WTC11 (cell line): ENCODE measurements at regions not wholly inside any gene's neighbourhood (a gene's known extent, or its start where the extent isn't known, plus 50 kb on each side); places are given as distances from the start of the nearest gene placed in this dataset.

Source experiments
- ATAC-seq: fragments of 200-7000 bp; cut with Tn5 transposase; 2 replicates; pipeline ENCODE4 v1.10.0; 2021; ENCODE audit warnings: mild to moderate bottlenecking, moderate library complexity
- CTCF ChIA-PET: fragments of 300-600 bp; sonication (Branson Sonifier 250); formaldehyde crosslinking; loops from one replicate; lab custom pipeline; 2021; ENCODE audit warnings: antibody characterized with exemption; lab: Charles Lee
- POLR2A ChIA-PET: fragments of 350-600 bp; sonication (Branson Sonifier 250); formaldehyde crosslinking; loops from one replicate; lab custom pipeline; 2021; ENCODE audit warnings: antibody characterized with exemption; lab: Charles Lee
- DNase-seq: peaks from one replicate; pipeline ENCODE4 v3.0.0; 2021; ENCODE audit warnings: low spot score
- H3K27ac Mint-ChIP-seq: 2 replicates; pipeline ENCODE4 v1.8.0; 2021; ENCODE audit warnings: mixed read lengths
- H3K27me3 Mint-ChIP-seq: 2 replicates; pipeline ENCODE4 v1.8.0; 2021; ENCODE audit warnings: low read depth, mild to moderate bottlenecking, moderate library complexity, mixed read lengths
- H3K36me3 Mint-ChIP-seq: 2 replicates; pipeline ENCODE4 v1.8.0; 2021; ENCODE audit warnings: mixed read lengths
- H3K4me1 Mint-ChIP-seq: 2 replicates; pipeline ENCODE4 v1.8.0; 2022; ENCODE audit warnings: mixed read lengths
- H3K4me3 Mint-ChIP-seq: 2 replicates; pipeline ENCODE4 v1.8.0; 2021; ENCODE audit warnings: mild to moderate bottlenecking, moderate library complexity, mixed read lengths
- H3K9me3 Mint-ChIP-seq: 2 replicates; pipeline ENCODE4 v1.8.0; 2021; ENCODE audit warnings: mixed read lengths
- CBFB ChIP-seq: sonication (generic); formaldehyde crosslinking; IDR thresholded peaks from 2 replicates; pipeline ENCODE4 v1.8.1; 2022; ENCODE audit warnings: mild to moderate bottlenecking, low read depth, missing genetic modification reagents
- CREB1 ChIP-seq: sonication (generic); formaldehyde crosslinking; IDR thresholded peaks from 2 replicates; pipeline ENCODE4 v1.8.0; 2023; ENCODE audit warnings: mild to moderate bottlenecking, missing genetic modification reagents
- E2F1 ChIP-seq: sonication (generic); formaldehyde crosslinking; IDR thresholded peaks from 2 replicates; pipeline ENCODE4 v1.8.0; 2022; ENCODE audit warnings: mild to moderate bottlenecking, missing genetic modification reagents
- E2F5 ChIP-seq: sonication (generic); formaldehyde crosslinking; IDR thresholded peaks from 2 replicates; pipeline ENCODE4 v1.8.1; 2022; ENCODE audit warnings: mild to moderate bottlenecking, moderate library complexity, missing genetic modification reagents
- GABPB1 ChIP-seq: sonication (generic); formaldehyde crosslinking; IDR thresholded peaks from 2 replicates; pipeline ENCODE4 v1.8.1; 2023; ENCODE audit warnings: mild to moderate bottlenecking, missing genetic modification reagents
- GTF2I ChIP-seq: fragments of 250-450 bp; sonication (Bioruptor Pico); conservative IDR thresholded peaks from 2 replicates; pipeline ENCODE4 v1.4.0; 2021; ENCODE audit warnings: mild to moderate bottlenecking
- HMGA2 ChIP-seq: fragments of 250-450 bp; sonication (Bioruptor Pico); IDR thresholded peaks from 2 replicates; pipeline ENCODE4 v1.4.0; 2021; ENCODE audit warnings: mild to moderate bottlenecking, moderate library complexity
- MLX ChIP-seq: sonication (generic); formaldehyde crosslinking; IDR thresholded peaks from 2 replicates; pipeline ENCODE4 v1.8.1; 2023; ENCODE audit warnings: mild to moderate bottlenecking, missing genetic modification reagents, moderate library complexity
- MXD4 ChIP-seq: fragments of 250-450 bp; sonication (Bioruptor Pico); IDR thresholded peaks from 2 replicates; pipeline ENCODE4 v1.8.0; 2021; ENCODE audit warnings: mild to moderate bottlenecking, moderate library complexity, borderline replicate concordance
- NFYB ChIP-seq: sonication (generic); formaldehyde crosslinking; conservative IDR thresholded peaks from 2 replicates; pipeline ENCODE4 v1.8.0; 2022; ENCODE audit warnings: low read depth, missing genetic modification reagents
- NR3C1 ChIP-seq: sonication (generic); formaldehyde crosslinking; conservative IDR thresholded peaks from 2 replicates; pipeline ENCODE4 v1.8.1; 2023; ENCODE audit warnings: low read depth, mild to moderate bottlenecking, missing genetic modification reagents
- OVOL2 ChIP-seq: fragments of 250-450 bp; sonication (Bioruptor Pico); IDR thresholded peaks from 2 replicates; pipeline ENCODE4 v1.9.0; 2021; ENCODE audit warnings: mild to moderate bottlenecking, borderline replicate concordance
- SMAD4 ChIP-seq: sonication (generic); formaldehyde crosslinking; IDR thresholded peaks from 2 replicates; pipeline ENCODE4 v1.8.0; 2022; ENCODE audit warnings: mild to moderate bottlenecking, missing genetic modification reagents
- STAT6 ChIP-seq: sonication (generic); formaldehyde crosslinking; conservative IDR thresholded peaks from 2 replicates; pipeline ENCODE4 v1.8.1; 2023; ENCODE audit warnings: mild to moderate bottlenecking, low read depth, missing genetic modification reagents, moderate library complexity
- USF1 ChIP-seq: sonication (generic); formaldehyde crosslinking; IDR thresholded peaks from 2 replicates; pipeline ENCODE4 v1.8.0; 2022; ENCODE audit warnings: mild to moderate bottlenecking, missing genetic modification reagents
- ZBTB21 ChIP-seq: sonication (generic); formaldehyde crosslinking; IDR thresholded peaks from 2 replicates; pipeline ENCODE4 v1.8.1; 2023; ENCODE audit warnings: mild to moderate bottlenecking, missing genetic modification reagents, borderline replicate concordance
- ZBTB43 ChIP-seq: sonication (generic); formaldehyde crosslinking; IDR thresholded peaks from 2 replicates; pipeline ENCODE4 v1.8.1; 2023; ENCODE audit warnings: mild to moderate bottlenecking, missing genetic modification reagents
- ZNF121 ChIP-seq: sonication (generic); formaldehyde crosslinking; IDR thresholded peaks from 2 replicates; pipeline ENCODE4 v1.8.0; 2023; ENCODE audit warnings: missing genetic modification reagents
- ZNF138 ChIP-seq: sonication (generic); formaldehyde crosslinking; conservative IDR thresholded peaks from 2 replicates; pipeline ENCODE4 v1.8.1; 2022; ENCODE audit warnings: mild to moderate bottlenecking, moderate library complexity, missing genetic modification reagents
- ZNF423 ChIP-seq: fragments of 250-450 bp; sonication (Bioruptor Pico); IDR thresholded peaks from 2 replicates; pipeline ENCODE4 v2.1.2; 2022; ENCODE audit warnings: mild to moderate bottlenecking, moderate library complexity
- ZNF512 ChIP-seq: sonication (generic); formaldehyde crosslinking; IDR thresholded peaks from 2 replicates; pipeline ENCODE4 v1.8.1; 2022; ENCODE audit warnings: missing genetic modification reagents, borderline replicate concordance
- ZNF671 ChIP-seq: fragments of 250-450 bp; sonication (Bioruptor Pico); IDR thresholded peaks from 2 replicates; pipeline ENCODE4 v1.8.0; 2021; ENCODE audit warnings: mild to moderate bottlenecking

- Mint-ChIP-seq H3K36me3 (no peaks in the 10 kb centered on the region), H3K27ac (no peak overlapping the region), H3K27me3 (peaks cover 33% of the 10 kb centered on the region), H3K4me1 (peaks cover 61% of the 10 kb centered on the region), H3K4me3 (no peak overlapping the region), H3K9me3 (no peaks in the 10 kb centered on the region)
- POLR2A ChIA-PET, result interaction anchor here (1.0 kb wide), 1 partner anchor 289 kb away, joined by 3 read pairs; the partner anchor contains the start of gene NFE2L3
- CTCF ChIA-PET, result interaction anchor here (1.0 to 1.4 kb wide), 2 partner anchors 604 to 818 kb away, joined by 3 read pairs; no protein-coding TSS in a partner anchor
- ATAC-seq (no peak), DNase-seq (no peak)
- TF ChIP-seq ZNF671 (no peak), NFYB (no peak), SMAD4 (no peak), CREB1 (CRISPR knock-in tag) (no peak), ZNF512 (CRISPR knock-in tag) (no peak), GABPB1 (no peak), USF1 (no peak), NR3C1 (CRISPR knock-in tag) (no peak), ZNF138 (no peak), MLX (CRISPR knock-in tag) (no peak), MXD4 (no peak), ZNF121 (CRISPR knock-in tag) (no peak), ZBTB21 (CRISPR knock-in tag) (no peak), STAT6 (CRISPR knock-in tag) (no peak), HMGA2 (CRISPR knock-in tag) (no peak)
Observed at GRCh38 chr7:25863005-25863728, 288.8 kb upstream of the NFE2L3 start.

- ChIA-PET POLR2A (no interaction called here), CTCF (no interaction called here)
- H3K27ac Mint-ChIP-seq, result no peak overlapping the region
- no peaks in the 10 kb centered on the region for H3K9me3 Mint-ChIP-seq
- peaks cover 59% of the 10 kb centered on the region for H3K4me1 Mint-ChIP-seq
- no peak overlapping the region for H3K4me3 Mint-ChIP-seq
- no peak for DNase-seq
- peaks cover 39% of the 10 kb centered on the region for H3K27me3 Mint-ChIP-seq
- ATAC-seq, result no peak
- H3K36me3 Mint-ChIP-seq, result no peaks in the 10 kb centered on the region
- TF ChIP-seq CBFB (CRISPR knock-in tag) (no peak), E2F1 (CRISPR knock-in tag) (no peak), E2F5 (CRISPR knock-in tag) (no peak), STAT6 (CRISPR knock-in tag) (no peak), GTF2I (no peak), HMGA2 (CRISPR knock-in tag) (no peak), OVOL2 (CRISPR knock-in tag) (no peak), ZBTB43 (no peak), ZNF423 (CRISPR knock-in tag) (no peak), MLX (CRISPR knock-in tag) (no peak)
Observed at GRCh38 chr7:25863729-25864110, 288.3 kb upstream of the NFE2L3 start.
